CD4-positive, CD25-positive, alpha-beta regulatory T cell (primary cell): ENCODE measurements at regions not wholly inside any gene's neighbourhood (a gene's known extent, or its start where the extent isn't known, plus 50 kb on each side); places are given as distances from the start of the nearest gene placed in this dataset.

Experiments used
- ATAC-seq, 2 donors: fragments of 150-1000 bp; cut with Tn5 transposase; one replicate each; pipeline ENCODE4 v1.10.0; 2021; ENCODE audit warnings: low read depth in 2 of 2, moderate number of reproducible peaks in 2 of 2, moderate library complexity in 1 of 2
- DNase-seq, 3 donors: peaks; one replicate each; pipeline versions ENCODE4 v3.0.0 to v3.0.0-alpha.2; 2012 to 2022; ENCODE audit warnings: mixed read lengths in 1 of 3
- H3K27ac ChIP-seq: one replicate; pipeline ENCODE4 v1.7.0; 2013; ENCODE audit warnings: mild to moderate bottlenecking, low read length; ENCODE audit not compliant: insufficient read depth, poor library complexity, severe bottlenecking
- H3K27me3 ChIP-seq: one replicate; pipeline ENCODE4 v1.7.0; 2013; ENCODE audit warnings: low read length; ENCODE audit not compliant: control insufficient read depth, insufficient read depth
- H3K36me3 ChIP-seq: one replicate; pipeline ENCODE4 v1.7.0; 2013; ENCODE audit warnings: mild to moderate bottlenecking, low read length, moderate library complexity; ENCODE audit not compliant: control insufficient read depth, insufficient read depth
- H3K4me1 ChIP-seq: 2 replicates; pipeline ENCODE4 v1.7.0; 2013; ENCODE audit warnings: mild to moderate bottlenecking, low read length; ENCODE audit not compliant: insufficient read depth, control insufficient read depth, poor library complexity, severe bottlenecking
- H3K4me3 ChIP-seq: one replicate; pipeline ENCODE4 v1.7.0; 2013; ENCODE audit warnings: low read depth, mild to moderate bottlenecking, low read length, moderate library complexity
- H3K9me3 ChIP-seq, 2 experiments: 1 replicate in 1 of 2; 2 replicates in 1 of 2; pipeline ENCODE4 v1.7.0; 2013; ENCODE audit warnings: low read length in 2 of 2, mild to moderate bottlenecking in 1 of 2, moderate library complexity in 1 of 2; ENCODE audit not compliant: control insufficient read depth in 2 of 2
- H3K27ac Mint-ChIP-seq, 3 donors: one replicate each; pipeline ENCODE4 v1.8.0; 2020 to 2022; ENCODE audit warnings: mild to moderate bottlenecking in 3 of 3, mixed read lengths in 3 of 3, moderate library complexity in 2 of 3
- H3K27me3 Mint-ChIP-seq: one replicate; pipeline ENCODE4 v1.8.0; 2022; ENCODE audit warnings: mild to moderate bottlenecking, mixed read lengths
- H3K36me3 Mint-ChIP-seq: one replicate; pipeline ENCODE4 v1.8.0; 2020; ENCODE audit warnings: mixed read lengths
- H3K4me1 Mint-ChIP-seq, 4 donors: one replicate each; pipeline ENCODE4 v1.8.0; 2020 to 2022; ENCODE audit warnings: mixed read lengths in 4 of 4, mild to moderate bottlenecking in 1 of 4
- H3K4me3 Mint-ChIP-seq, 4 donors: one replicate each; pipeline ENCODE4 v1.8.0; 2020 to 2022; ENCODE audit warnings: mild to moderate bottlenecking in 4 of 4, mixed read lengths in 4 of 4, moderate library complexity in 3 of 4
- H3K9me3 Mint-ChIP-seq, 7 donors: one replicate each; pipeline ENCODE4 v1.8.0; 2020 to 2022; ENCODE audit warnings: mixed read lengths in 7 of 7, mild to moderate bottlenecking in 3 of 7, moderate library complexity in 2 of 7

DNA sequence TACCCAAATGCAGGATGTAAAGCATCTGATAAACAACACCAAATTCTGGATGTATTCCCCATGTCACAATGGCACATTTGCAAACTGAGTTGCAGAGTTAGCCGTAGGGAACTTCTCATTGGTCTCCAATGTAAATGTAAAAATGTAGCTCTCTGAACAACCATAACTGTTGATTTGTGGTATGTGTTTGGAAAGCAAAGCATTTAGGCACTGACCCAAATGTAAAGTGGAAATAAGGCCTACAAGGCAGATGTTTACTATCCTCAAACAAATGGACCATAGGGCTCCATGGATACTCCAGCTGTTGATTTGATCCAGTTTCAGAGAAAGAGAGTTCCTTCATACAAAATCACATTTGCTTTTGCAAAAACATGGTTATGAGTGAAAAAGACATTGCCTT lies 223.0 kb upstream of the ELAC2 start:
- Histone ChIP-seq H3K4me3 (no peak overlapping the region), H3K27me3 (no peaks in the 10 kb centered on the region), H3K9me3 (no peaks in the 10 kb centered on the region), H3K36me3 (no peaks in the 10 kb centered on the region), H3K27ac (no peak overlapping the region), H3K4me1 (no peaks in the 10 kb centered on the region)
- ATAC-seq (no peak), DNase-seq (no peak)
- no peak overlapping the region for H3K4me3 Mint-ChIP-seq
- no peaks in the 10 kb centered on the region for H3K36me3 Mint-ChIP-seq
- no peaks in the 10 kb centered on the region for H3K4me1 Mint-ChIP-seq
- H3K9me3 Mint-ChIP-seq: peaks cover 0 to 4% (median 2%) of the 10 kb centered on the region in 7 donors
- H3K27me3 Mint-ChIP-seq: peaks cover 11% of the 10 kb centered on the region
- H3K27ac Mint-ChIP-seq: no peak overlapping the region

DNA sequence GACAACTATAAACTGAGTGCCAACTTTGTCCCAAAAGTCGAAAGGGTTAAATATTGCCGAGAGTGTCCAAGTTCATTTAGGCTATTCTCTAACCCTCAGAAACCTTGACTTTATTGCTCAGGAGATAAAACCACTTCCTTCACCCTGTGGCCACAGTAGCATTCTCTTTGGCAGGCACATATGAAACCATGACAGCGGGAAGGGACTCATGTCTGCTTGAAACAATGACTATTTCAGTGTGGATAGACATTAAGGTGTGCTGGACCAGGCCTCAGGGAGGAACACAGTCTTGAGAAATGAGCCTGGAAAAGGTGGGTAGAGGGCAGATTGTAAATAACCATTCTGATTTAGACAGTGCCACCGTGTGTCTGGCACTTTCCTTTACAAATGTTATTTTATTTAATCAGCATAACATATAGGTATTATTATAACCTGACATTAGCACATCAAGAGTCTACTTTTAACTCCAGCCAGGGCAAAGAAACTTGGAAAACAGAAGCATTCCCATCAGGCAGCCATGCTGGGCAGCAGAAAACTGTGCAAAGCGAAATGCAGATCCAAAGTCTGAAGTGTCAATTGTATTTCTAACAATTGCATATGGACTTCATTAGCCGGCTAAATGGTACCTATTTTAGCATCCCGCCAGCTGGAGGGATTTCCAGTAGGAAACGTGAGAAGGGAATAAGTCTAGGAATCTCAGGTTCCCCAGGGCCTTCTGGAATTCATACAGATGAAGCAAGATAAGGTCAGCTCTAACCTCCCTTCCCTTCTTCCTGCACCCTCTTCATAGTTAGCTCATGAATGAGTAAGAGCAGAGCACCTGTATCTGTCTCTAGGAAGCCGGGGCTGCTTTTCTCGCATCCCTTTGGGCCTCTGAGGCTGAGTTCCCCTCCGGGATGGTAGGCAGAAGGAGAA lies 212.8 kb upstream of the ELAC2 start:
- H3K27me3 Mint-ChIP-seq: peaks cover 5% of the 10 kb centered on the region
- no peak for ATAC-seq
- H3K4me1 ChIP-seq: no peaks in the 10 kb centered on the region
- H3K9me3 ChIP-seq: no peaks in the 10 kb centered on the region
- no peak overlapping the region for H3K4me3 Mint-ChIP-seq
- H3K27ac ChIP-seq: no peak overlapping the region
- H3K9me3 Mint-ChIP-seq: peaks cover 0 to 4% (median 0%) of the 10 kb centered on the region in 7 donors
- no peaks in the 10 kb centered on the region for H3K4me1 Mint-ChIP-seq
- no peak for DNase-seq
- H3K27ac Mint-ChIP-seq: no peak overlapping the region
- H3K4me3 ChIP-seq: no peak overlapping the region
- H3K36me3 ChIP-seq: no peaks in the 10 kb centered on the region
- H3K27me3 ChIP-seq: no peaks in the 10 kb centered on the region
- no peaks in the 10 kb centered on the region for H3K36me3 Mint-ChIP-seq

DNA sequence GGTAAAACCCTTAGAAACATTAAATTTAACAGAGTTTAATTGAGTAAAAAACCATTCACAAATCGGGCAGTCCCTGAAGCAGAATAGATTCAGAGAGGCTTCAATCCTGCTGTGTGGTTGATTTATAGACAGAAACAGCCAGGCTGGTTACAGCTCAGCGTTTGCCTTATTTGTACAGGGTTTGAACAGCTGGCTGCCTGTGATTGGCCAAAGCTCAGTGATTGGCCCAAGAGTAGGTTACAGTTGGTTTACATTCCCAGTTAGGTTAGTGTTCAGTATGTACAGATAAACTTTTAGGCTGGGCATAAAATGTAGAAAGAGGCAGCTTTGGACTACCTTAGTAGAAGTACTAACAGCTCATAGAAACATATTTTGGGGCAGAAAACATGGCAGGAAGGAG lies 210.4 kb upstream of the ELAC2 start:
- H3K4me1 Mint-ChIP-seq: no peaks in the 10 kb centered on the region
- no peaks in the 10 kb centered on the region for H3K4me1 ChIP-seq
- H3K4me3 Mint-ChIP-seq: no peak overlapping the region
- H3K27me3 Mint-ChIP-seq: peaks cover 5% of the 10 kb centered on the region
- no peaks in the 10 kb centered on the region for H3K36me3 Mint-ChIP-seq
- H3K27ac ChIP-seq: no peak overlapping the region
- H3K4me3 ChIP-seq: no peak overlapping the region
- DNase-seq (no peak), ATAC-seq (no peak)
- H3K27me3 ChIP-seq: no peaks in the 10 kb centered on the region
- H3K27ac Mint-ChIP-seq: peak overlapping the region in 1 of 3 donors; percentile 22
- H3K9me3 ChIP-seq: no peaks in the 10 kb centered on the region
- H3K9me3 Mint-ChIP-seq: peaks cover 0 to 4% (median 0%) of the 10 kb centered on the region in 7 donors
- H3K36me3 ChIP-seq: no peaks in the 10 kb centered on the region

DNA sequence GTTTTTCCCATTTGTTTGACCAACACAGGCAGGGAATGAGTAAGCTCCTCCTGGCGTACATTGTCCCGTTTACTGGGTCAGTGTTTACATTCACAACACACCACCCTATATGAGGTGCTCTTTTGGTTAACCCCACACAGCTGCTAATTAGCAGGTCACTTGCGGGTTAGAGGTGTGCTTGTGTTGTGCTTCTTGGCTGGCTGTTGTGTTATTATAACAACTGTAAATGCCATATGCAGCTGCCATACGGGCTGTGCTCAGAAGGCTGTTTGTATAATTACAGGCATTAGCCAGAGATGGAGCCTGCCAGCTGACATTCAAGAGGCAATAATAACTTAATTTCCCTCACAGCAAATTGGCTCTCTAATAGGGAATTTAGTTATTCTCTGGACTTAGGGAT lies 205.1 kb upstream of the ELAC2 start:
- no peak for DNase-seq
- no peak for ATAC-seq
- H3K4me1 Mint-ChIP-seq: no peaks in the 10 kb centered on the region

DNA sequence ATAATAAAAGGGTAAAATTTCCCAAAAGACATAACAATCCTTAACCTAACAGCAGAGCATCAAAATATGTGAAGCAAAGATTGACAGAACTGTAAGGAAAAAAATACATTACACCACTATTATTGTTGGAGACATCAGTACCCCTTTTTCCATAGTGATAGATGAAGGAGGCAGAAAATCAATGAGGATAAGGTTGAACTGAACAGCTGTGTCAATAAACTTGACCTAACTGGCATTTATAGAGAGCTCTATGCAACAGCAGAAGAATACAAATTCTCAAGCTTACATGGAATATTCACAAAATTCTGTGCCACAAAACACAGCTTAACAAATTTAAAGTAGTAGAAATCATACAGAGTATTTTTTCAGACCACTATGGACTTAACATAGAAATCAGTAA lies 195.0 kb upstream of the ELAC2 start:
- no peak overlapping the region for H3K27ac Mint-ChIP-seq
- peaks cover 5% of the 10 kb centered on the region for H3K27me3 Mint-ChIP-seq
- Histone ChIP-seq H3K4me3 (no peak overlapping the region), H3K4me1 (no peaks in the 10 kb centered on the region), H3K9me3 (peaks cover 0 to 1% of the 10 kb centered on the region in 2 experiments), H3K27ac (no peak overlapping the region), H3K27me3 (no peaks in the 10 kb centered on the region), H3K36me3 (no peaks in the 10 kb centered on the region)
- H3K4me3 Mint-ChIP-seq: no peak overlapping the region
- DNase-seq (no peak), ATAC-seq (no peak)
- no peaks in the 10 kb centered on the region for H3K4me1 Mint-ChIP-seq
- peaks cover 0 to 7% (median 4%) of the 10 kb centered on the region in 7 donors for H3K9me3 Mint-ChIP-seq
- H3K36me3 Mint-ChIP-seq: no peaks in the 10 kb centered on the region

More for the DNA sequence above, 205.1 kb upstream of the ELAC2 start:
- Histone ChIP-seq H3K27ac (no peak overlapping the region), H3K9me3 (no peaks in the 10 kb centered on the region), H3K27me3 (no peaks in the 10 kb centered on the region), H3K36me3 (no peaks in the 10 kb centered on the region), H3K4me3 (no peak overlapping the region), H3K4me1 (no peaks in the 10 kb centered on the region)
- Mint-ChIP-seq H3K36me3 (no peaks in the 10 kb centered on the region), H3K4me3 (no peak overlapping the region), H3K9me3 (peaks cover 0 to 5% (median 0%) of the 10 kb centered on the region in 7 donors), H3K27ac (no peak overlapping the region), H3K27me3 (peaks cover 15% of the 10 kb centered on the region)

DNA sequence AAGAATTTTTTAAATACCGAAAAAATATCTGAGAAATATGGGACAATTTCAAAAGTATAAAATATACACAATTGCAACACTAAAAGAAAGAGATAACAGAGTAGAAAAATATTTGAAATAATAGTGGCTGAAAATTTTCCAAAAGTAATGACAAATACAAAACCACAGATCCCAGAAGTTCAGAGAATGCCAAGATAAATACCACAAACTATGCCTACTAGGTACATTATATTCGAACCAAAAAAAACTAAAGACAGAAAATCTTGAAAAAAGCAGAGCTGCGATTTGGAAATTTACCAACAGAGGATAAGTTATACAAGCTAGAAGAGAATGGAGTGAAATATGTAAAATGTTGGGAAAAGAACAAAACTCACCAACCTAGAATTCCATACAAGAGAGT lies 191.3 kb upstream of the ELAC2 start:
- Mint-ChIP-seq H3K27ac (no peak overlapping the region), H3K9me3 (peaks cover 0 to 11% (median 5%) of the 10 kb centered on the region in 7 donors), H3K27me3 (peaks cover 5% of the 10 kb centered on the region), H3K4me3 (no peak overlapping the region), H3K4me1 (no peaks in the 10 kb centered on the region), H3K36me3 (no peaks in the 10 kb centered on the region)
- H3K36me3 ChIP-seq: no peaks in the 10 kb centered on the region
- no peaks in the 10 kb centered on the region for H3K9me3 ChIP-seq
- no peaks in the 10 kb centered on the region for H3K4me1 ChIP-seq
- no peak overlapping the region for H3K4me3 ChIP-seq
- no peak overlapping the region for H3K27ac ChIP-seq
- no peak for DNase-seq
- H3K27me3 ChIP-seq: no peaks in the 10 kb centered on the region
- ATAC-seq: no peak

DNA sequence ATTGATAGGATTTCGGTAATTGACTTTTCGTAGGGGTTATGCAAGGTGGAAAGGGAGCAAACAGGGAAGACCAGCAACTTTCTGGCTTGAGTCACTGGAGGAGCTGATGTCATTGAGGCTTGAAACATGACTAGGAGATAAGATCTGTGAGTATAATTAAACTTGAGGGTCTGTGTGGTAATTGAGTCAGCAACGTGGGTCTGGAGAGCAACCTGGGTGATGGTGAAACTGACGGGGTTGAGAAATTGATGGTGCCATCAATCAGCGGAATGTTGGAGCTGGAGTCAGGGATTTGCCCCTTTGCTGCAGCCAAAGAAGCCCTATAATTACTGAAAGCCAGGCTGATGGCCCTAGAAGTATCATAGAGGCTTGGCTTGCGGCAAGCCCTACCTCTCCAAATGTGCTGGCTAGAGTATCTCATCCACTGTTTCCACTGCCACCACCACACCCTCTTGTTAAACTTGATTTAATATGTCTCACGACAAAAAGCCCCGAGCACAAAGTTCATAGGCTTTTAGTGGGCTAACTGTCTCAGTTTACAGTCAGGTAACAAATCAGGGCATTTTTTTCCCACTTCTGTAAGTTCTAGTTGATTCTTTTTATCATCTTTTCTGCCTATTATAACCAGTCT lies 186.9 kb upstream of the ELAC2 start:
- no peaks in the 10 kb centered on the region for H3K27me3 Mint-ChIP-seq
- no peak overlapping the region for H3K27ac ChIP-seq
- no peak overlapping the region for H3K27ac Mint-ChIP-seq
- H3K27me3 ChIP-seq: no peaks in the 10 kb centered on the region
- no peak for DNase-seq
- peaks cover 0 to 7% (median 2%) of the 10 kb centered on the region in 7 donors for H3K9me3 Mint-ChIP-seq
- no peaks in the 10 kb centered on the region for H3K4me1 Mint-ChIP-seq
- no peaks in the 10 kb centered on the region for H3K4me1 ChIP-seq
- H3K36me3 ChIP-seq: no peaks in the 10 kb centered on the region
- no peak for ATAC-seq
- H3K4me3 Mint-ChIP-seq: no peak overlapping the region
- no peaks in the 10 kb centered on the region for H3K36me3 Mint-ChIP-seq
- H3K4me3 ChIP-seq: no peak overlapping the region
- H3K9me3 ChIP-seq: no peaks in the 10 kb centered on the region
